H4 (cell line): ENCODE measurements at regions not wholly inside any gene's neighbourhood (a gene's known extent, or its start where the extent isn't known, plus 50 kb on each side); places are given as distances from the start of the nearest gene placed in this dataset.

ENCODE experiments used
- DNase-seq: peaks from one replicate; pipeline ENCODE4 v3.0.0-alpha.2; 2015; ENCODE audit warnings: low spot score

DNA sequence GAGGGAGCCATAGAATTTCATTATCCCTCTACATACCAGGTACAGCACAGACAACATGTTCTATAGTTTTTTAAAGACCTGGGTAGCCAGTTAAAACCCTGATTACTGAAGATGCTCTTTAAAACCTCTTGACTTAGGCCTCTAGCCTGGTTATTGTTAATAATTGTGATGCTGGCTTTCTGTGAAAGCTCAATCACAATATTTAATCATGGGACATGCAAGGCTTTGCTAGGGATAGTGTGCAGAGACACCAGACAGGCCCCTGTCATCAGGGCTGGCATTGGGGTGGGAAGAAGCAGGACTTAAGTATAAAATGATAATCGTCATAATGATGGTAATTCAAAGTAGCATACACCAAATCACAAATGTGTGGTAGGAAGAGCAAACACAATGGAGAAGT lies 274.4 kb downstream of the PTBP2 start:
- DNase-seq = no peak

DNA sequence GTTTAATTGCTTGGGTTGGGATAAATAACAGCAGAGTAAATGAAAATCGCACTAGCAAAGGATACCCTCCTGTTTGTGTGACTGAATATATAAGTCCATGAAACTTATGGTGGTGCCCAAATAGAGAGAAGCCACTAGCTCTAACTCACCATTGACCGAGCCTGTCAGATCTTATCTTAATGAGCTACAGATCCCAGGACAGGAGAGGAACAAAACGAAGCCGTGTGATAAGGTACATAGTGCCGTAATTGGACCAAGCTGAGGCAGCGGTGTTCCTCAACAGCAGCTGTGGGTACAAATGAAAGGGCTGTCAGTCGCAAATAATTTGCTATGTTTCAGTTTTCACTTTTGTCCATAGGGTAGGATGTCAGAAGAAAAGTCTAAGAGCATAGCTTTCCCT lies 276.1 kb downstream of the PTBP2 start:
- no peak for DNase-seq

- no peak for DNase-seq
Measured at GRCh38 chr1:96998466-96998865, 276.9 kb downstream of the PTBP2 start.

GRCh38 chr1:96999191-96999590 lies 277.6 kb downstream of the PTBP2 start:
- DNase-seq = no peak

GRCh38 chr1:97004054-97004453 lies 282.5 kb downstream of the PTBP2 start:
- DNase-seq = no peak

- DNase-seq = no peak
Measured at GRCh38 chr1:97004743-97005142, 283.2 kb downstream of the PTBP2 start.

DNA sequence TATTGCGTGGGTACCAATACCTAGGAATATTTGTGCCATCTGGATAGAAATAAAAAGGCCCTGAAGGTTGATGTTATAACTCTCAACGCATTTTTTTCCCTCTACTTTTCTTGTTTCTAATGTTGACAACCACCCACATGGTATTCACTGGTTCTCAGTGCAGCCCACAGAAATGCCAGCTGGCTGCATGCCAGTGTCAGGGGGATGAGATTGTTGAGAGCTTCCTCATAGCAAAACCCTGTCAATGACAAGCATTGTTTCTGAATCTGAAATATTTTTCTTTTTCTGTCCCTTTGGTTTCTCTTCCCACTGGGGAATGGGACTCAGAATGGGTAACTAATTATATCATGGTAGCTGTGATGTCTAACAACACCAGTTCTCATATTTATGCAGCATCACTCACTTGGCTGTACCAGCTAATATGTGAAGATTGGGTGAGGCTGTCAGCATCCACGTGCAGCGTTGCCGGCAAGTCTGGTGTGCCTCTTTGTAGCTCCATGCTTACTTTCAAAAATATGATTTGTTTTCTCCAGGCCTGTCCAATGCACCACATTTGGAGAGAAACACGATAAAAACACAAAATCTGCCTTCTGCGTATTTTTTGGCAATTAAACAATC lies 284.6 kb downstream of the PTBP2 start:
- DNase-seq = peak; percentile 3

DNA sequence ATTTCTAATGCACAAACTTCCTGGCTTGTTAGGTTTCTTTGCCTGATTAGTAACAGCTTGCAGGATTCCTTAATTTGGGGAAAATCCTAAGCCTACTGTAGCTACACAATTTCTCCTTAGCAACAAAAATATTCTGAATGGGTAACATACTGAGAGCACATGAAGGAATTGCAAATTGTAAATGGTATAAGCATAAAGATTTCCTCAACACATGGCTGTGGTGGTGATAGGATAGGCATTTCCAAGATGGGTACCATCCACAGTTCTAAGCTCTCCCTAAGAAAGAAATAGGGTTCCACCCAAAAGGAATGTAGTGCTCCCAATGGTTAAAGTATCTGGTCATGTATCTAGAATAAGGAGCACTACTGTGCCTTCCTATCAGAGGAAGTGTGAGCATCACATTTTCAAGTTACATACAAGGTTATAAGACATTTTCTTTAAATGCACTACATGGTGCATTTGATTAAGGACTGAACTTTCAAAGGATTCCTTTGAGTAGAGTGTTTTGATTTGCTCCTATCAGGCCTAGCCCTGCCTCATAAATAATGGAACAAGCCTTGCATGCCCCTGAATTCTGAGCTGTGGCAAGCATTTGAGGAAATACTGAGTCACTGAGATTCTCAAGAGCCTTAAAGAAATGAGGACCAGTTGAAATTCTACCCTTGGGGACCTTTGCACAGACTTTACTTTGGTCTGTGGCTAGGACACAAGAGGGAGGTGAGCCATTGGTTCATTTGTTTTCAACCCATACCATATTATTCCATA lies 286.4 kb downstream of the PTBP2 start:
- no peak for DNase-seq

DNA sequence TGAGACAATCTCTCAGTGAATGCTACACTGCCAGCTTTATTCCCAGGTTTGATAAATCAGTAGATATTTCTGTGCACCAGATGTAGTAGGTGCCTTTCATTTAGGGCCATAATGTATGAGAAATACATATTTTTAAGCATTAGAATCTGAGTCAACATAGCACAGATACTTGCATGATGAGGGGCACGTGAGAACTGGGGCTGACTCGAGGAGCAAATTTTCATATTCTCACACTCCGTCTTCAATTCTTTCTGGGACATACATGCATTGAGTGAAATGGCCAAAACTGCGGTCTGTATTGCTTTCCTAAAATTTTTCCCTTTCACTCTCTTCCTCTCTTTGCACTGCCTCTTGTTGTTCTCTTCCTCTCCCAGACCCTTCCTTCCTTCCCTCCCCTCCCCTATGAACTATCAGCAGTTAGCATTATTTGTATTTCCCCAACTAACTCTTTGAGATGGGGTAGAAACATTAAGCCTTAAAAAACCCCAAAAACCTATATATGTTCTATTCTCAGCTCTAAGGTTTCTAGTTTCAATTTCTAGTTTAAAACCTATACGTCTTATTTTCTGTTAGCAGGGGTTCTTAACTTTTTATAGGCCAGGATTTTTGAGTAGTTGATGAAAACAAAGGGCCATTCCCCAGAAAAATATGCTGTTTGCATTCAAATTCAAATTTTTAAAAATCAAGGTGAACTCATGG lies 289.1 kb downstream of the PTBP2 start:
- no peak for DNase-seq

- DNase-seq = no peak
Measured at GRCh38 chr1:97013136-97013535, 291.6 kb downstream of the PTBP2 start.

GRCh38 chr1:97013941-97014340 lies 292.4 kb downstream of the PTBP2 start:
- no peak for DNase-seq

DNA sequence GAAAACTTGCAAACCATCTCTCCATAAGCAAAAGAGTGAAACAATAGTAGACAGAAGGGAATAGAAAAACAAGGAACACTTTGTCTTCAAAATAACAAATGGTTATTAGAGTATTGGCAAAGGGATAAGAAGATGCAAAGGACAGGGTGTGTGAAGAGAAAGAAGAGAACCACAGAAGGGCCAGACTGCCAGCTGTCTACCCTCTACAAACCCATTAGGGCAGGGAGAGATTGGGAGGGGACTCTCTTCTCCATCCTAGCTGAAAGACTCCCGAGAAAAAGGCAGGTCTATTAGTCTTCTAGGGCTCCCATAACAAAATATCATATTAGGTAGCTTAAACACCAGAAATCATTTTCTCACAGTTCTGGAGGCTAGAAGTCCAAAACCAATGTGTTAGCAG lies 292.8 kb downstream of the PTBP2 start:
- DNase-seq = no peak

- DNase-seq = no peak
Measured at GRCh38 chr1:97017895-97018294, 296.3 kb downstream of the PTBP2 start.
